ENCODE measurements at regions not wholly inside any gene's neighbourhood (a gene's known extent, or its start where the extent isn't known, plus 50 kb on each side); places are given as distances from the start of the nearest gene placed in this dataset.

- no peak overlapping the region for H3K27ac ChIP-seq (ENCODE audit: low read depth, low read length)
- no peak overlapping the region for H2AFZ ChIP-seq (ENCODE audit: low read length, unreplicated experiment)
- H3K4me3 ChIP-seq (ENCODE audit: low read depth, low read length), result no peak overlapping the region
- H3K4me1 ChIP-seq (ENCODE audit: control insufficient read depth, insufficient read depth, low read length, unreplicated experiment), result no peaks in the 10 kb centered on the region
- no peaks in the 10 kb centered on the region for H3K36me3 ChIP-seq (ENCODE audit: insufficient read depth, low read length)
- no peaks in the 10 kb centered on the region for H3K27me3 ChIP-seq (ENCODE audit: insufficient read depth, low read length)
- no peaks in the 10 kb centered on the region for H3K79me2 ChIP-seq (ENCODE audit: control insufficient read depth, insufficient read depth, low read length, unreplicated experiment)
Observed at GRCh38 chr5:23029290-23029689, 176.1 kb upstream of the CDH12 start.

DNA sequence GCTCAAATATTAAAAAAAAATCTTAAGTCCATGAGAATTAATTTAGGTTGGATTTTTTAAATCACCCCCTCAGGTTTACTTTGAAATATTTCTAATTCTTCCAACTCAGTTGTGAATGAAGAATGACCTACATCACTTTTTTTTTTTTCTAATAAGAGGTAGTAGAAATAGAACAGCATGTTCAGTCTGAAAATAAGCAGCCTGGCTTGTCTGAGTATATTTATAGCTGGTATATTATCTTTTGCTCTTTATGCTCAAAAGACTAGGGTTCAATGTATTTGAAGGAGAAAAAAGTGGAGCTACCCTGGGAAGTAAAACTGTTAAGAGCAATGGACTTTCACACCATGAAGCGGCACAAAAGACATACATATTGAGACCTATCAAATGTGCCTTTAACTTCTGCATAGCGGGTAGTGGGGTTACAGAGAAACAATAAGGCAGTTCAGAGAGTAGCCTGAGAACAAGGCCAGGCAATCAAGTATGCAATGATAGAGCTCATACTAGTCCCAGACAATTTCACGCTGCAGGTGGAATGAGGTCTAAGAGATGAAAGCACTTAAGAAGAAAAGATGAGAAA is 175.4 kb upstream of the CDH12 start:
- no peaks in the 10 kb centered on the region for H3K36me3 ChIP-seq (ENCODE audit: insufficient read depth, low read length)
- H3K27ac ChIP-seq (ENCODE audit: low read depth, low read length), result no peak overlapping the region

GRCh38 chr5:23027830-23028229 is 174.7 kb upstream of the CDH12 start:
- Histone ChIP-seq H3K36me3 (ENCODE audit: insufficient read depth, low read length) (no peaks in the 10 kb centered on the region), H3K27me3 (ENCODE audit: insufficient read depth, low read length) (no peaks in the 10 kb centered on the region), H3K4me1 (ENCODE audit: control insufficient read depth, insufficient read depth, low read length, unreplicated experiment) (no peaks in the 10 kb centered on the region), H3K4me3 (ENCODE audit: low read depth, low read length) (no peak overlapping the region), H3K27ac (ENCODE audit: low read depth, low read length) (no peak overlapping the region), H3K79me2 (ENCODE audit: control insufficient read depth, insufficient read depth, low read length, unreplicated experiment) (no peaks in the 10 kb centered on the region), H2AFZ (ENCODE audit: low read length, unreplicated experiment) (no peak overlapping the region)

More for the DNA sequence above, 175.4 kb upstream of the CDH12 start:
- Histone ChIP-seq H2AFZ (ENCODE audit: low read length, unreplicated experiment) (no peak overlapping the region), H3K79me2 (ENCODE audit: control insufficient read depth, insufficient read depth, low read length, unreplicated experiment) (no peaks in the 10 kb centered on the region), H3K27me3 (ENCODE audit: insufficient read depth, low read length) (no peaks in the 10 kb centered on the region), H3K4me3 (ENCODE audit: low read depth, low read length) (no peak overlapping the region), H3K4me1 (ENCODE audit: control insufficient read depth, insufficient read depth, low read length, unreplicated experiment) (no peaks in the 10 kb centered on the region)

DNA sequence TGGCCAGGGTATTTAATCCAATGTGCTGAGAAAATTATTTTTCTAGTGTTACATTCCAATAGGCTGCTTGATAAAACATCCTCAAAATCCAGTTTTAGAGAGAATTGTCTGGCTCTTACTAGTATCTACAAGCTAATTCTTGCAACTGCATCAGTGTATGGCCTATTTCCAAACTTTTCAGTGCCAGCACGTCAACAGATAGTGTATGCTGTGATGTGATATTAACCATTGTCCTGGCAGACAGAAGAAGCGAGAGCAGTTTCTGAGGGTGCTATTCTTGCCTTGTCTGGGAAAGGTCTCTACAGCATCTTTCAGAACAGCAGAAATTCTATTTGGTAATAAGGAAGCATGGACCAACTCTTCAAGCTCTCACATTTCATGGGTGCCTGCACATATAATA is 174.2 kb upstream of the CDH12 start:
- H3K4me3 ChIP-seq (ENCODE audit: low read depth, low read length), result no peak overlapping the region
- H3K27me3 ChIP-seq (ENCODE audit: insufficient read depth, low read length), result no peaks in the 10 kb centered on the region

DNA sequence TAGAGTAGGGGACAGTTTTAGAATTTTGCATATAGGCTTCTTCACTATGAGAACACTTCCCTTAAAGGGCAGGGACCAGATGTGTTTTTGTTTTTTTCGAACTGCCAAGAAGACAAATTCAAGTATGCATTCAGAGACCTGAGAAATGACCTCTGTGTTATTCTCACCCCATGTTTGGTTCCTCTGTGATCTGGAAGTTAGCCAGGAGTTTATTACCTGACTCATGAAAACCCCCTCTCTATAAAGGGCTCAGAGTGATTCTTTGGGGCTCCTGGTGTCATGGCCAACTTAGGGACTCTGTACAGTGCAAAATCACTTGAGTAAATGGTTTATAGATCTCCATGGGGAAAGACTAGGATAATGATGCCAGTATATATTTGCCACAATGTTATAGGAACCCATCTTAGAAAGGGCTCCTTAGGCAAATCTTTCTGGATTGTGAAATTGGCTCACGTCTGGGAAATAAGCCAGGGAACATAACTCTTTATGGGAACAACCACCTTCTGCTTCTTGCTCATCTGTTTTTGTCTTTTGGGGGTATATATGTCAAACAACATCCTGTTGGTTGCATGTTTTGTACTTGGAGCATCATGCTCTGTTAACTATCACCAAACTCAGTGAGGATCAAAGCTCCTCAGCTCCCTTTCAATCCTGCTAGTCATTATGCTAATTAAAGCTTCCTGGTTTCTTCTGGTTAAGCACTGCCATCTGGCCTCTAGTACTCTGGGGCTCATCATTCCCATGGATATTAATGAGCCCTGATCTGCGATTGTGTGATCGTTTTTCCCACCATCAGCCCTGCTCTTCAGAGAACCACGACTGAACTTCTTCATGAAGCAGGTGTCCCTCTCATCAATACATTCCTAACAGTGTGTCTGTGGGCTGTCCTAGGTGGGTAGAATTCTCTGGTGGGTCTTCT is 173.4 kb upstream of the CDH12 start:
- no peaks in the 10 kb centered on the region for H3K36me3 ChIP-seq (ENCODE audit: insufficient read depth, low read length)
- H2AFZ ChIP-seq (ENCODE audit: low read length, unreplicated experiment), result no peak overlapping the region
- no peak overlapping the region for H3K27ac ChIP-seq (ENCODE audit: low read depth, low read length)
- H3K27me3 ChIP-seq (ENCODE audit: insufficient read depth, low read length), result no peaks in the 10 kb centered on the region
- no peaks in the 10 kb centered on the region for H3K79me2 ChIP-seq (ENCODE audit: control insufficient read depth, insufficient read depth, low read length, unreplicated experiment)
- H3K4me1 ChIP-seq (ENCODE audit: control insufficient read depth, insufficient read depth, low read length, unreplicated experiment), result no peaks in the 10 kb centered on the region
- no peak overlapping the region for H3K4me3 ChIP-seq (ENCODE audit: low read depth, low read length)

More for the DNA sequence above, 174.2 kb upstream of the CDH12 start:
- Histone ChIP-seq H3K79me2 (ENCODE audit: control insufficient read depth, insufficient read depth, low read length, unreplicated experiment) (no peaks in the 10 kb centered on the region), H3K4me1 (ENCODE audit: control insufficient read depth, insufficient read depth, low read length, unreplicated experiment) (no peaks in the 10 kb centered on the region), H3K27ac (ENCODE audit: low read depth, low read length) (no peak overlapping the region), H3K36me3 (ENCODE audit: insufficient read depth, low read length) (no peaks in the 10 kb centered on the region), H2AFZ (ENCODE audit: low read length, unreplicated experiment) (no peak overlapping the region)

GRCh38 chr5:23025629-23026233 is 172.6 kb upstream of the CDH12 start:
- H2AFZ ChIP-seq (ENCODE audit: low read length, unreplicated experiment), result no peak overlapping the region
- H3K79me2 ChIP-seq (ENCODE audit: control insufficient read depth, insufficient read depth, low read length, unreplicated experiment), result no peaks in the 10 kb centered on the region
- H3K27me3 ChIP-seq (ENCODE audit: insufficient read depth, low read length), result no peaks in the 10 kb centered on the region
- no peak overlapping the region for H3K27ac ChIP-seq (ENCODE audit: low read depth, low read length)
- no peaks in the 10 kb centered on the region for H3K36me3 ChIP-seq (ENCODE audit: insufficient read depth, low read length)
- H3K4me1 ChIP-seq (ENCODE audit: control insufficient read depth, insufficient read depth, low read length, unreplicated experiment), result no peaks in the 10 kb centered on the region
- H3K4me3 ChIP-seq (ENCODE audit: low read depth, low read length), result no peak overlapping the region

- no peaks in the 10 kb centered on the region for H3K36me3 ChIP-seq (ENCODE audit: insufficient read depth, low read length)
- H3K4me1 ChIP-seq (ENCODE audit: control insufficient read depth, insufficient read depth, low read length, unreplicated experiment), result no peaks in the 10 kb centered on the region
- no peak overlapping the region for H3K4me3 ChIP-seq (ENCODE audit: low read depth, low read length)
- H3K79me2 ChIP-seq (ENCODE audit: control insufficient read depth, insufficient read depth, low read length, unreplicated experiment), result no peaks in the 10 kb centered on the region
- H3K27ac ChIP-seq (ENCODE audit: low read depth, low read length), result no peak overlapping the region
- no peaks in the 10 kb centered on the region for H3K27me3 ChIP-seq (ENCODE audit: insufficient read depth, low read length)
- H2AFZ ChIP-seq (ENCODE audit: low read length, unreplicated experiment), result no peak overlapping the region
Observed at GRCh38 chr5:23024470-23024869, 171.3 kb upstream of the CDH12 start.

GRCh38 chr5:23014825-23015224 is 161.7 kb upstream of the CDH12 start:
- Histone ChIP-seq H3K36me3 (ENCODE audit: insufficient read depth, low read length) (no peaks in the 10 kb centered on the region), H3K27me3 (ENCODE audit: insufficient read depth, low read length) (no peaks in the 10 kb centered on the region; the same call in 1 of the 2 replicates), H3K4me3 (ENCODE audit: low read depth, low read length) (no peak overlapping the region), H3K27ac (ENCODE audit: low read depth, low read length) (no peak overlapping the region), H3K79me2 (ENCODE audit: control insufficient read depth, insufficient read depth, low read length, unreplicated experiment) (no peaks in the 10 kb centered on the region), H3K4me1 (ENCODE audit: control insufficient read depth, insufficient read depth, low read length, unreplicated experiment) (no peaks in the 10 kb centered on the region), H2AFZ (ENCODE audit: low read length, unreplicated experiment) (no peak overlapping the region)

DNA sequence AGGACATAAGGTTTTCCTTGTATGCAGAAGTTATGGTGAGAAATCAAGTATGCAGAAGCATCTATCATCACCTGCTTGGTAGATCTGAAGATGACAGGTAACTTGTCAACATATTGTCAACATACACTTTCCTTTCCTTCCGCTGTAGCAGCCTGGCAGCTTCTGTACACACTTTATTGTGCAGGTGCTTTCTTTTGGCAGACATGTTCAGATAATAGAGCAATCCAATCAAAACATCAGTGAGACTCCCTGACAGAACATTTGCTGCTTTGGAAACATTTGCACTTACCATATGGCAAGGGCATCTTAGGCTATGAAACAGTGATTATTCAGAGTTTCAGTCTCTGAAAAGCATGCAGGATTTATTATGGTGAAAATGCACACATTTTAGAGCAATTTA is 161.1 kb upstream of the CDH12 start:
- Histone ChIP-seq H3K4me3 (ENCODE audit: low read depth, low read length) (peak overlapping the region; percentile 88), H3K36me3 (ENCODE audit: insufficient read depth, low read length) (no peaks in the 10 kb centered on the region), H2AFZ (ENCODE audit: low read length, unreplicated experiment) (peak overlapping the region; percentile 72), H3K27ac (ENCODE audit: low read depth, low read length) (no peak overlapping the region), H3K27me3 (ENCODE audit: insufficient read depth, low read length) (no peaks in the 10 kb centered on the region; the same call in 1 of the 2 replicates), H3K4me1 (ENCODE audit: control insufficient read depth, insufficient read depth, low read length, unreplicated experiment) (no peaks in the 10 kb centered on the region), H3K79me2 (ENCODE audit: control insufficient read depth, insufficient read depth, low read length, unreplicated experiment) (no peaks in the 10 kb centered on the region)

DNA sequence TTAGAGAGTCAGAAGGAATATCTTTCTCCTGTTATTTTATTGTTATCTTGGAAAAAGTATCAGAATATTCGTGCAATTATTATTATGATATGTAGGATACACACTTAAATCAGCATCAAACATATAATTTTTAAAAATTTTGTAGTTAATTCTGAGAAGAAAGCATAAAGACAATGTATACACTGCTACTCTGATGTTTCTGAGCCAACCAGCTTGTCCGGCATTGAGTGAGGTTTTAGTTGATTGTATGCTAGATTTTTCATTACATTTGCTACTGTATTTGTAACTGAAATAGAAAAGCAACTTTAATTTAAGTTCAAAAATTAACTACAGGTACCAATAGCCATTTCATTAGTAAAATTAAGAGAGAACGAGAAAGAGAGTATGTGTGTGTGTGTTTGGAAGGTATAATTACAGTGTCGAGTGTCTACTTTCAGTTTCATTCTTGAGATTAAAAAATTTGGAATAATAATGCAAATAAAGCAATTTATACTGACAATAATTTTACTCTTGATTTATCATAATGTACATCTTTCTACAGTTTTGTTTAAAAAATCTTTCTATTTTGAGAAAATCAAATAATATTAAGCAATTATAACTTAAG is 160.4 kb upstream of the CDH12 start:
- Histone ChIP-seq H3K79me2 (ENCODE audit: control insufficient read depth, insufficient read depth, low read length, unreplicated experiment) (no peaks in the 10 kb centered on the region), H3K4me1 (ENCODE audit: control insufficient read depth, insufficient read depth, low read length, unreplicated experiment) (no peaks in the 10 kb centered on the region), H3K4me3 (ENCODE audit: low read depth, low read length) (peak overlapping the region; percentile 88), H3K36me3 (ENCODE audit: insufficient read depth, low read length) (no peaks in the 10 kb centered on the region), H3K27ac (ENCODE audit: low read depth, low read length) (no peak overlapping the region), H3K27me3 (ENCODE audit: insufficient read depth, low read length) (no peaks in the 10 kb centered on the region; the same call in 1 of the 2 replicates), H2AFZ (ENCODE audit: low read length, unreplicated experiment) (peak overlapping the region; percentile 95)
